ENCODE measurements at regions not wholly inside any gene's neighbourhood (a gene's known extent, or its start where the extent isn't known, plus 50 kb on each side); places are given as distances from the start of the nearest gene placed in this dataset.

- 100% methylated on average over 1 of the region's 5 CpGs for WGBS (ENCODE audit: insufficient coverage)
- H3K27ac ChIP-seq (ENCODE audit: low read depth in 1 of 2, low read length in 2 of 2) = no peak overlapping the region
- Mint-ChIP-seq H3K27ac (no peak overlapping the region), H3K9me3 (peaks cover 0 to 1% (median 0%) of the 10 kb centered on the region in 7 donors), H3K27me3 (ENCODE audit: low read depth in 3 of 3) (peaks cover 0 to 3% (median 0%) of the 10 kb centered on the region in 3 donors), H3K4me3 (no peak overlapping the region), H3K4me1 (no peaks in the 10 kb centered on the region), H3K36me3 (no peaks in the 10 kb centered on the region)
- no peak overlapping the region for H3K4me3 ChIP-seq (replicated peaks in 1 of 3; ENCODE audit: low read depth in 2 of 3, low read length in 3 of 3)
- H3K27me3 ChIP-seq (ENCODE audit: control insufficient read depth in 2 of 2, insufficient read depth in 2 of 2, low read length in 2 of 2) = no peaks in the 10 kb centered on the region
- H3K79me2 ChIP-seq (ENCODE audit: insufficient read depth, low read length) = no peaks in the 10 kb centered on the region
- no peaks in the 10 kb centered on the region for H3K9me3 ChIP-seq (replicated peaks in 1 of 2; ENCODE audit: control insufficient read depth in 1 of 2, insufficient read depth in 1 of 2, low read length in 2 of 2)
- intact Hi-C loops (cut with micrococcal nuclease) = no loop called here
- H2AFZ ChIP-seq (ENCODE audit: insufficient read depth, low read depth, low read length, poor library complexity, severe bottlenecking) = no peak overlapping the region
- no peak overlapping the region for H3K4me2 ChIP-seq (replicated peaks; ENCODE audit: extremely low read depth, low read length, poor library complexity, severe bottlenecking)
- no peak overlapping the region for H3K9ac ChIP-seq (ENCODE audit: insufficient read depth, low read length, poor library complexity, severe bottlenecking)
- H3K4me1 ChIP-seq (ENCODE audit: control insufficient read depth in 1 of 2, insufficient read depth in 2 of 2, low read length in 2 of 2) = no peaks in the 10 kb centered on the region
- no peaks in the 10 kb centered on the region for H3K36me3 ChIP-seq (replicated peaks in 1 of 2; ENCODE audit: control insufficient read depth in 1 of 2, insufficient read depth in 2 of 2, low read length in 2 of 2)
- DNase-seq = no peak
- H4K20me1 ChIP-seq (ENCODE audit: insufficient read depth, low read length) = no peaks in the 10 kb centered on the region
- no peak for TF ChIP-seq CTCF (IDR thresholded peaks at IDR 0.05)
Measured at GRCh38 chr5:10832987-10833386, 72.0 kb upstream of the DAP start.

- H3K4me2 ChIP-seq (replicated peaks; ENCODE audit: extremely low read depth, low read length, poor library complexity, severe bottlenecking) = no peak overlapping the region
- no peaks in the 10 kb centered on the region for H3K9me3 ChIP-seq (replicated peaks in 1 of 2; ENCODE audit: control insufficient read depth in 1 of 2, insufficient read depth in 1 of 2, low read length in 2 of 2)
- H3K79me2 ChIP-seq (ENCODE audit: insufficient read depth, low read length) = no peaks in the 10 kb centered on the region
- H3K27me3 Mint-ChIP-seq (ENCODE audit: low read depth in 3 of 3) = peaks cover 0 to 3% (median 0%) of the 10 kb centered on the region in 3 donors
- DNase-seq = no peak
- no peaks in the 10 kb centered on the region for H3K27me3 ChIP-seq (ENCODE audit: control insufficient read depth in 2 of 2, insufficient read depth in 2 of 2, low read length in 2 of 2)
- H3K9ac ChIP-seq (ENCODE audit: insufficient read depth, low read length, poor library complexity, severe bottlenecking) = no peak overlapping the region
- WGBS (ENCODE audit: insufficient coverage) = no CpG with 5 or more reads among the region's 1 CpG
- no peaks in the 10 kb centered on the region for H3K36me3 ChIP-seq (replicated peaks in 1 of 2; ENCODE audit: control insufficient read depth in 1 of 2, insufficient read depth in 2 of 2, low read length in 2 of 2)
- no peak overlapping the region for H3K27ac ChIP-seq (ENCODE audit: low read depth in 1 of 2, low read length in 2 of 2)
- no peak overlapping the region for H3K4me3 ChIP-seq (replicated peaks in 1 of 3; ENCODE audit: low read depth in 2 of 3, low read length in 3 of 3)
- no peaks in the 10 kb centered on the region for H3K4me1 Mint-ChIP-seq
- no peak overlapping the region for H3K4me3 Mint-ChIP-seq
- H3K9me3 Mint-ChIP-seq = no peaks in the 10 kb centered on the region
- TF ChIP-seq CTCF (IDR thresholded peaks at IDR 0.05) = no peak
- H4K20me1 ChIP-seq (ENCODE audit: insufficient read depth, low read length) = no peaks in the 10 kb centered on the region
- intact Hi-C loops (cut with micrococcal nuclease) = no loop called here
- peak overlapping the region in 1 of 7 donors; percentile 1 for H3K27ac Mint-ChIP-seq
- no peak overlapping the region for H2AFZ ChIP-seq (ENCODE audit: insufficient read depth, low read depth, low read length, poor library complexity, severe bottlenecking)
- no peaks in the 10 kb centered on the region for H3K4me1 ChIP-seq (ENCODE audit: control insufficient read depth in 1 of 2, insufficient read depth in 2 of 2, low read length in 2 of 2)
- H3K36me3 Mint-ChIP-seq = no peaks in the 10 kb centered on the region
Measured at GRCh38 chr5:10832421-10832820, 71.4 kb upstream of the DAP start.

Measured in CD14-positive monocyte (primary cell).